Colonic mucosa (tissue), 4 donors: ENCODE measurements at regions not wholly inside any gene's neighbourhood (a gene's known extent, or its start where the extent isn't known, plus 50 kb on each side); places are given as distances from the start of the nearest gene placed in this dataset.

Experiments used
- DNase-seq: peaks from one replicate; pipeline ENCODE4 v3.0.0-alpha.2; 2020
- H3K27ac ChIP-seq: fragments of 200-600 bp; one replicate; pipeline ENCODE4 v1.8.0; 2021
- H3K27me3 ChIP-seq: fragments of 200-600 bp; one replicate; pipeline ENCODE4 v1.8.0; 2021
- H3K36me3 ChIP-seq: fragments of 200-600 bp; one replicate; pipeline ENCODE4 v1.8.0; 2021
- H3K4me1 ChIP-seq: fragments of 200-600 bp; one replicate; pipeline ENCODE4 v1.8.0; 2021; ENCODE audit warnings: mild to moderate bottlenecking
- H3K4me3 ChIP-seq: fragments of 200-600 bp; one replicate; pipeline ENCODE4 v1.8.0; 2021
- H3K9ac ChIP-seq, 2 donors: one replicate each; pipeline ENCODE4 v1.7.0; 2013; ENCODE audit warnings: control low read depth in 2 of 2, low read depth in 2 of 2, low read length in 2 of 2
- H3K9me3 ChIP-seq: fragments of 200-600 bp; one replicate; pipeline ENCODE4 v1.8.0; 2021
- CTCF ChIP-seq: fragments of 200-600 bp; IDR thresholded peaks from one replicate; pipeline ENCODE4 v1.8.0; 2022; ENCODE audit warnings: antibody characterized with exemption, mild to moderate bottlenecking
- intact Hi-C: fragments of 100-400 bp; cut with DNase I; formaldehyde crosslinking; loops from one replicate; pipeline ENCODE4 v1.14.1; 2022
- donor health status: healthy.
- donor health status: DM: no; HTN: no; CAD: no.
- donor health status: DM: no; HTN: no; CAD: no.

GRCh38 chr12:130079279-130079678 lies 83.0 kb upstream of the FZD10 start:
- Histone ChIP-seq H3K27ac (no peak overlapping the region), H3K4me3 (no peak overlapping the region), H3K4me1 (no peaks in the 10 kb centered on the region), H3K36me3 (no peaks in the 10 kb centered on the region), H3K9ac (no peak overlapping the region), H3K9me3 (no peaks in the 10 kb centered on the region), H3K27me3 (no peaks in the 10 kb centered on the region)
- TF ChIP-seq CTCF = no peak
- intact Hi-C loops = no loop called here
- no peak for DNase-seq

- Histone ChIP-seq H3K36me3 (no peaks in the 10 kb centered on the region), H3K9ac (no peak overlapping the region), H3K27ac (no peak overlapping the region), H3K4me1 (no peaks in the 10 kb centered on the region), H3K9me3 (no peaks in the 10 kb centered on the region), H3K27me3 (no peaks in the 10 kb centered on the region), H3K4me3 (no peak overlapping the region)
- DNase-seq = no peak
- no peak for TF ChIP-seq CTCF
- intact Hi-C loops = no loop called here
Observed at GRCh38 chr12:130080205-130080604, 82.1 kb upstream of the FZD10 start.

- DNase-seq = no peak
- H3K4me3 ChIP-seq = no peak overlapping the region
- no peak overlapping the region for H3K27ac ChIP-seq
- H3K9ac ChIP-seq = no peak overlapping the region
- TF ChIP-seq CTCF = no peak
- no peaks in the 10 kb centered on the region for H3K36me3 ChIP-seq
- no peaks in the 10 kb centered on the region for H3K4me1 ChIP-seq
- no peaks in the 10 kb centered on the region for H3K27me3 ChIP-seq
- H3K9me3 ChIP-seq = no peaks in the 10 kb centered on the region
- intact Hi-C loops = no loop called here
Observed at GRCh38 chr12:130081117-130081805, 81.0 kb upstream of the FZD10 start.

- H3K36me3 ChIP-seq = no peaks in the 10 kb centered on the region
- no peak overlapping the region for H3K9ac ChIP-seq
- no peaks in the 10 kb centered on the region for H3K9me3 ChIP-seq
- no peak for TF ChIP-seq CTCF
- intact Hi-C loops = no loop called here
- DNase-seq = no peak
- no peaks in the 10 kb centered on the region for H3K27me3 ChIP-seq
- H3K4me3 ChIP-seq = no peak overlapping the region
- no peaks in the 10 kb centered on the region for H3K4me1 ChIP-seq
- no peak overlapping the region for H3K27ac ChIP-seq
Observed at GRCh38 chr12:130083002-130083401, 79.3 kb upstream of the FZD10 start.

- intact Hi-C loops = no loop called here
- Histone ChIP-seq H3K9ac (no peak overlapping the region), H3K4me1 (no peaks in the 10 kb centered on the region), H3K4me3 (no peak overlapping the region), H3K36me3 (no peaks in the 10 kb centered on the region), H3K27ac (no peak overlapping the region), H3K9me3 (no peaks in the 10 kb centered on the region), H3K27me3 (no peaks in the 10 kb centered on the region)
- no peak for DNase-seq
- no peak for TF ChIP-seq CTCF
Observed at GRCh38 chr12:130083734-130084133, 78.5 kb upstream of the FZD10 start.
